GM12878 (cell line): ENCODE measurements at regions not wholly inside any gene's neighbourhood (a gene's known extent, or its start where the extent isn't known, plus 50 kb on each side); places are given as distances from the start of the nearest gene placed in this dataset.

Experiments used
- ATAC-seq: fragments of 200-7000 bp; cut with Tn5 transposase; 3 replicates; pipeline ENCODE4 v1.9.1; 2020; ENCODE audit warnings: mild to moderate bottlenecking, moderate library complexity
- BruUV-seq: library from RNA; stranded (reverse); fragments of 400-500 nt; replicated peaks from 2 replicates; lab custom pipeline; 2021; lab: Mats Ljungman, UMichigan
- CTCF ChIA-PET: fragments of 300-600 bp; sonication (Branson Sonifier 250); formaldehyde crosslinking; extraction: SDS; loops from one replicate; lab custom pipeline; 2021; ENCODE audit warnings: inconsistent platforms; lab: Yijun Ruan, JAX
- POLR2A ChIA-PET: fragments of 350-600 bp; formaldehyde crosslinking; extraction: SDS; loops from one replicate; lab custom pipeline; 2021; ENCODE audit warnings: inconsistent platforms; lab: Charles Lee
- RAD21 ChIA-PET: fragments of 300-600 bp; sonication (Branson Sonifier 250); formaldehyde crosslinking; loops from one replicate; lab custom pipeline; 2023; ENCODE audit warnings: antibody characterized with exemption; ENCODE audit not compliant: unreplicated experiment; lab: Charles Lee
- SMC1A ChIA-PET: fragments of 300-600 bp; sonication (Branson Sonifier 250); formaldehyde crosslinking; loops from one replicate; lab custom pipeline; 2023; ENCODE audit not compliant: unreplicated experiment, uncharacterized antibody; lab: Charles Lee
- DNase-seq: peaks from one replicate; pipeline ENCODE4 v3.0.0-alpha.2; 2011; ENCODE audit warnings: low read depth, low spot score
- FAIRE-seq: peaks from 3 replicates; lab custom pipeline; 2011; peaks lifted over from hg19 to GRCh38; lab: Jason Lieb, UNC
- H2AFZ ChIP-seq: 2 replicates; pipeline ENCODE4 v1.6.0; 2011; ENCODE audit warnings: low read depth, low read length, control low read depth; ENCODE audit not compliant: control insufficient read depth
- H3K27ac ChIP-seq: 2 replicates; pipeline ENCODE4 v1.5.1; 2011; ENCODE audit warnings: control low read depth; ENCODE audit not compliant: control insufficient read depth, insufficient read depth
- H3K27me3 ChIP-seq, 2 experiments: replicated peaks in 1 of 2; 2 replicates each; pipeline versions ENCODE4 v1.6.0 to v1.6.1; 2011; ENCODE audit warnings: low read length in 1 of 2; ENCODE audit not compliant: control insufficient read depth in 2 of 2, insufficient read depth in 2 of 2
- H3K36me3 ChIP-seq, 2 experiments: 2 replicates each; pipeline ENCODE4 v1.5.1; 2011; ENCODE audit warnings: low read length in 1 of 2; ENCODE audit not compliant: control insufficient read depth in 2 of 2, insufficient read depth in 2 of 2
- H3K4me1 ChIP-seq: 2 replicates; pipeline ENCODE4 v1.6.1; 2011; ENCODE audit warnings: mild to moderate bottlenecking, low read length, moderate library complexity, mixed read lengths; ENCODE audit not compliant: control insufficient read depth, insufficient read depth
- H3K4me2 ChIP-seq: 2 replicates; pipeline ENCODE4 v1.6.0; 2011; ENCODE audit warnings: control low read depth; ENCODE audit not compliant: control insufficient read depth, insufficient read depth
- H3K4me3 ChIP-seq: fragments of 200-600 bp; sonication (generic); 2 replicates; pipeline ENCODE4 v1.5.1; 2016
- H3K79me2 ChIP-seq: 2 replicates; pipeline ENCODE4 v1.6.0; 2011; ENCODE audit warnings: low read length; ENCODE audit not compliant: control insufficient read depth, insufficient read depth
- H3K9ac ChIP-seq: 2 replicates; pipeline ENCODE4 v1.8.0; 2011; ENCODE audit warnings: low read length, control low read depth, mixed read lengths; ENCODE audit not compliant: control insufficient read depth, insufficient read depth
- H3K9me3 ChIP-seq: replicated peaks from 3 replicates; pipeline ENCODE4 v1.5.1; 2011; ENCODE audit warnings: mild to moderate bottlenecking, low read length; ENCODE audit not compliant: control insufficient read depth, insufficient read depth
- H4K20me1 ChIP-seq: 2 replicates; pipeline ENCODE4 v1.6.0; 2011; ENCODE audit not compliant: control insufficient read depth, insufficient read depth
- BHLHE40 ChIP-seq, 2 experiments: fragments of 450-650 bp in 1 of 2; IDR thresholded peaks; 2 replicates each; pipeline ENCODE4 v1.6.1; 2011 to 2017; ENCODE audit warnings: low read depth in 2 of 2, borderline replicate concordance in 1 of 2, improper control_type of control experiment in 1 of 2, low read length in 1 of 2, mild to moderate bottlenecking in 1 of 2
- BRCA1 ChIP-seq: IDR thresholded peaks from 2 replicates; pipeline ENCODE4 v1.6.1; 2011; ENCODE audit warnings: low read depth, low read length, improper control_type of control experiment
- CHD2 ChIP-seq: IDR thresholded peaks from 2 replicates; pipeline ENCODE4 v1.6.1; 2011; ENCODE audit warnings: low read depth, low read length, improper control_type of control experiment, borderline replicate concordance
- EGR1 ChIP-seq, 2 experiments: IDR thresholded peaks; 1 replicate in 1 of 2; 2 replicates in 1 of 2; pipeline ENCODE4 v1.6.1; 2011 to 2012; ENCODE audit warnings: low read depth in 2 of 2, low read length in 2 of 2, borderline replicate concordance in 1 of 2, mild to moderate bottlenecking in 1 of 2, moderate library complexity in 1 of 2
- EZH2 ChIP-seq: IDR thresholded peaks from 2 replicates; pipeline ENCODE4 v1.6.1; 2012; ENCODE audit warnings: low read depth, mild to moderate bottlenecking, control low read depth, inconsistent platforms, low read length, borderline replicate concordance; ENCODE audit not compliant: control insufficient read depth
- FOXK2 ChIP-seq: fragments of 450-650 bp; IDR thresholded peaks from 2 replicates; pipeline ENCODE4 v1.6.1; 2017; ENCODE audit warnings: mild to moderate bottlenecking, moderate library complexity
- GATAD2B ChIP-seq: fragments of 450-650 bp; conservative IDR thresholded peaks from 2 replicates; pipeline ENCODE4 v1.6.1; 2017; ENCODE audit warnings: low read depth, mild to moderate bottlenecking, moderate library complexity
- HDAC2 ChIP-seq: fragments of 200-600 bp; sonication (generic); IDR thresholded peaks from 2 replicates; pipeline ENCODE4 v1.6.1; 2017
- KDM1A ChIP-seq: fragments of 200-600 bp; sonication (generic); IDR thresholded peaks from 2 replicates; pipeline ENCODE4 v1.6.1; 2016; ENCODE audit warnings: borderline replicate concordance
- NBN ChIP-seq: fragments of 450-650 bp; IDR thresholded peaks from 2 replicates; pipeline ENCODE4 v1.6.1; 2016
- NFXL1 ChIP-seq: fragments of 450-650 bp; IDR thresholded peaks from 2 replicates; pipeline ENCODE4 v1.6.1; 2017; ENCODE audit warnings: antibody characterized with exemption, mild to moderate bottlenecking, borderline replicate concordance
- NFYB ChIP-seq: IDR thresholded peaks from 2 replicates; pipeline ENCODE4 v1.6.1; 2011; ENCODE audit warnings: low read depth, mild to moderate bottlenecking, low read length, improper control_type of control experiment, moderate library complexity; ENCODE audit not compliant: insufficient read depth
- NR2C1 ChIP-seq: fragments of 450-650 bp; IDR thresholded peaks from 2 replicates; pipeline ENCODE4 v1.6.1; 2017; ENCODE audit warnings: antibody characterized with exemption, mild to moderate bottlenecking, moderate library complexity
- WRNIP1 ChIP-seq: IDR thresholded peaks from 2 replicates; pipeline ENCODE4 v1.6.1; 2011; ENCODE audit warnings: low read depth, low read length, improper control_type of control experiment, borderline replicate concordance
- WGBS: methylation state at CpG from one replicate; pipeline ENCODE4 v1.1.6; 2016; ENCODE audit warnings: low lambda C conversion rate; ENCODE audit not compliant: insufficient replicate concordance, insufficient coverage; ENCODE audit errors: missing lambda C conversion rate; 5-methylcytosine and 5-hydroxymethylcytosine counted together
- in situ Hi-C: fragments of 300-500 bp; cut with MboI; formaldehyde crosslinking; loops from 9 replicates; pipeline ENCODE4 v1.14.3; 2018; ENCODE audit warnings: mixed read lengths
- intact Hi-C: fragments of 100-400 bp; cut with micrococcal nuclease; formaldehyde crosslinking; loops from one replicate; pipeline ENCODE4 v1.14.2; 2022; ENCODE audit not compliant: unreplicated experiment
- TF ChIP-seq, protein P1 (sequence below): fragments of 450-650 bp; IDR thresholded peaks from 2 replicates; pipeline ENCODE4 v1.6.1; 2017; ENCODE audit warnings: low read depth, mild to moderate bottlenecking, moderate library complexity
- TF ChIP-seq, protein P2 (sequence below), 3 experiments: IDR thresholded peaks in 2 of 3; conservative IDR thresholded peaks in 1 of 3; 2 replicates each; pipeline ENCODE4 v1.5.1; 2011; ENCODE audit warnings: low read depth in 3 of 3, low read length in 3 of 3, mild to moderate bottlenecking in 3 of 3, control low read depth in 2 of 3, moderate library complexity in 2 of 3, inconsistent platforms in 1 of 3, mixed read lengths in 1 of 3; ENCODE audit not compliant: control insufficient read depth in 2 of 3, insufficient read depth in 1 of 3; ENCODE audit errors: extremely low read depth in 1 of 3

DNA sequence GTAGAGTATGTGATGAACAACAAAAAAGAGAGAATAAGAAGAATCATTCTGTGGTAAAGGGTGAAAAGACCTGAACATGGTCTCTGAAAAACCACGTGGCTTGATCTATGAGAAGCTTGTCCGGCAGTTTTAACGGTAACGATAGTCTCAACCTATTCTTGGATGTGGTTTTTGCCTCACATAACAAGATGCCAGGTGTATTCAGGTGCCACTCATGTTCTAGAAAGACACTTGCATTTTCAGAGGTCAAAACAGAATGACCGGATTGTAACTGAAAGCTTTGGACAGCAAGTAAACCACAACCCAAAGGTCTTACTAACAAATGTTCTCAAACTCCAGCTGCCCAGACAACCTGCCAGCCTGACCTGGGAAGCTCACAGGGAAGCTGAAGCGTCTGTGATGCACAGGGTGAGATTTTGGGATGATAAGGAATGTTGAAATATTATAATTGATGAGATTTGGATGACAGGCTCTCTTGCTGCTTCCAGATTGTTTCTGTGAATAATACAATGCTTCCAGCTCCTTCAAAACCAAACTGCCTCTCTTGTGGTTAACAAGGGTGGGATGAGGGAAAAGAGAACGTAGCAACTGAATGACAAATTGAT, 137.4 kb upstream of the GRB10 start (continued):
- TF ChIP-seq, protein P1, sequence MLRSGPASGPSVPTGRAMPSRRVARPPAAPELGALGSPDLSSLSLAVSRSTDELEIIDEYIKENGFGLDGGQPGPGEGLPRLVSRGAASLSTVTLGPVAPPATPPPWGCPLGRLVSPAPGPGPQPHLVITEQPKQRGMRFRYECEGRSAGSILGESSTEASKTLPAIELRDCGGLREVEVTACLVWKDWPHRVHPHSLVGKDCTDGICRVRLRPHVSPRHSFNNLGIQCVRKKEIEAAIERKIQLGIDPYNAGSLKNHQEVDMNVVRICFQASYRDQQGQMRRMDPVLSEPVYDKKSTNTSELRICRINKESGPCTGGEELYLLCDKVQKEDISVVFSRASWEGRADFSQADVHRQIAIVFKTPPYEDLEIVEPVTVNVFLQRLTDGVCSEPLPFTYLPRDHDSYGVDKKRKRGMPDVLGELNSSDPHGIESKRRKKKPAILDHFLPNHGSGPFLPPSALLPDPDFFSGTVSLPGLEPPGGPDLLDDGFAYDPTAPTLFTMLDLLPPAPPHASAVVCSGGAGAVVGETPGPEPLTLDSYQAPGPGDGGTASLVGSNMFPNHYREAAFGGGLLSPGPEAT, result no peak
- TF ChIP-seq NFYB (no peak), BRCA1 (no peak), FOXK2 (no peak), NR2C1 (no peak)

- no peak for ATAC-seq
- H3K4me2 ChIP-seq, result no peak overlapping the region
These were observed 132.9 kb upstream of the GRB10 start for GRCh38 chr7:50915621-50916020.

More at GRCh38 chr7:50915621-50916020, 132.9 kb upstream of the GRB10 start:
- DNase-seq (no peak), FAIRE-seq (no peak)
- no peak overlapping the region for H2AFZ ChIP-seq
- H3K4me3 ChIP-seq, result no peak overlapping the region
- BruUV-seq, result no TSS peak
- TF ChIP-seq KDM1A (no peak), NFXL1 (no peak), CHD2 (no peak), GATAD2B (no peak), BHLHE40 (IDR thresholded peaks at IDR 0.05; ENCODE audit: borderline replicate concordance in 1 of 2, low read depth in 2 of 2, low read length in 1 of 2) (no peak), EZH2 (no peak), EGR1 (IDR thresholded peaks at IDR 0.05; ENCODE audit: borderline replicate concordance in 1 of 2, low read depth in 2 of 2, low read length in 2 of 2) (no peak), NBN (no peak), HDAC2 (no peak), WRNIP1 (no peak)
- TF ChIP-seq, protein P2, sequence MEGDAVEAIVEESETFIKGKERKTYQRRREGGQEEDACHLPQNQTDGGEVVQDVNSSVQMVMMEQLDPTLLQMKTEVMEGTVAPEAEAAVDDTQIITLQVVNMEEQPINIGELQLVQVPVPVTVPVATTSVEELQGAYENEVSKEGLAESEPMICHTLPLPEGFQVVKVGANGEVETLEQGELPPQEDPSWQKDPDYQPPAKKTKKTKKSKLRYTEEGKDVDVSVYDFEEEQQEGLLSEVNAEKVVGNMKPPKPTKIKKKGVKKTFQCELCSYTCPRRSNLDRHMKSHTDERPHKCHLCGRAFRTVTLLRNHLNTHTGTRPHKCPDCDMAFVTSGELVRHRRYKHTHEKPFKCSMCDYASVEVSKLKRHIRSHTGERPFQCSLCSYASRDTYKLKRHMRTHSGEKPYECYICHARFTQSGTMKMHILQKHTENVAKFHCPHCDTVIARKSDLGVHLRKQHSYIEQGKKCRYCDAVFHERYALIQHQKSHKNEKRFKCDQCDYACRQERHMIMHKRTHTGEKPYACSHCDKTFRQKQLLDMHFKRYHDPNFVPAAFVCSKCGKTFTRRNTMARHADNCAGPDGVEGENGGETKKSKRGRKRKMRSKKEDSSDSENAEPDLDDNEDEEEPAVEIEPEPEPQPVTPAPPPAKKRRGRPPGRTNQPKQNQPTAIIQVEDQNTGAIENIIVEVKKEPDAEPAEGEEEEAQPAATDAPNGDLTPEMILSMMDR (IDR thresholded peaks at IDR 0.05 in 2 of 3, conservative IDR thresholded peaks at IDR 0.05 in 1 of 3; ENCODE audit: control insufficient read depth in 2 of 3, extremely low read depth in 1 of 3, insufficient read depth in 1 of 3, low read depth in 3 of 3, low read length in 3 of 3), result no peak
- no peaks in the 10 kb centered on the region for H3K4me1 ChIP-seq
- ChIA-PET RAD21 (no interaction called here), POLR2A (no interaction called here), CTCF (interaction anchor here (1.0 kb wide), 1 partner anchor 798 kb away, joined by 3 read pairs; no protein-coding TSS in a partner anchor), SMC1A (no interaction called here)
- no peaks in the 10 kb centered on the region for H3K9me3 ChIP-seq
- H3K36me3 ChIP-seq, result no peaks in the 10 kb centered on the region
- in situ Hi-C loops, result no loop called here
- H3K27me3 ChIP-seq, result no peaks in the 10 kb centered on the region
- H3K79me2 ChIP-seq, result no peaks in the 10 kb centered on the region
- intact Hi-C loops, result no loop called here
- H3K27ac ChIP-seq, result no peak overlapping the region
- H4K20me1 ChIP-seq, result no peaks in the 10 kb centered on the region
- 0% methylated on average over 5 of the region's 5 CpGs for WGBS
- H3K9ac ChIP-seq, result no peak overlapping the region
